ENCODE measurements at regions not wholly inside any gene's neighbourhood (a gene's known extent, or its start where the extent isn't known, plus 50 kb on each side); places are given as distances from the start of the nearest gene placed in this dataset.

DNA sequence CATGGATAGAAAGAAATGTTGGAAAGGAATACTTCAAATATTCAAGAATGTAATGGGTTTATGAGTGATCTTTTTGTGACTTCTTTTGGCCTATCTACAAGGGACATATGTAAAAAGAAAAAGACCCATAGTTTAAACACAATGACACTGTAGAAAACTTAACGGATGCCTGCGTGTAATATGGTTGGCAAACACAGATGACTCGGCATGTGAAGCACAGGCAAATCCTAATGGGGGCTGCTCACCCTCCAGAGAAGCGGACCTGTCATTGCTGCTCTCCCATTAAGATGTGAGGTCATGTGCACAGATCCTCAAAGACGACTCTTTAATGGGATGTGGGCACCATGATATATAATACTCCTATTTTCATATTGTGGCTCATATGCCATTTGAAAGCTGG, 366.6 kb upstream of the TMEM132C start:
- DNase-seq (ENCODE audit: low read depth in 1 of 2, low spot score in 1 of 2), result no peak
- Histone ChIP-seq H3K27me3 (ENCODE audit: insufficient read depth, poor library complexity, severe bottlenecking) (no peaks in the 10 kb centered on the region), H3K4me3 (replicated peaks; ENCODE audit: insufficient read depth, low read length) (no peak overlapping the region), H3K27ac (replicated peaks) (no peak overlapping the region)
- no peak for TF ChIP-seq POLR2AphosphoS5 (IDR thresholded peaks at IDR 0.05; ENCODE audit: low read depth)

DNA sequence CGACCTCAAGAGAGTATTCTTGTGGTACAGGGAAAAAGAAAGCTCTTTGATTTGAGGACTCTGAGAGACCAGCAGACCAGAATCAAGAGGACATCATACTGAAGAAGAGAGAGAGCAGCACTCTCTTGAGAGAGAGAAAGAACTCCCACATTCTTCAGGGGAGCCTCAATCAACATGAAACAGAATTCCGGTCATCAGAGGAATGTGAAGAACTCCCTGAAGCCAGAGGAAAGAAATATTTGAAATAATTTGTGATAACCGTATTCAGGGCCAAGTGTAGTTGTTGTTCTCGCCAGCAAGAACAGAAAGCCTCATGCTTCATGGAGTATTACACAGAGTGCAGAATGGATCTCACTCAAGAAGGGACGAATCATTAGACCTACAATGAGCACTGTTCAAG, 363.8 kb upstream of the TMEM132C start:
- Histone ChIP-seq H3K4me3 (replicated peaks; ENCODE audit: insufficient read depth, low read length) (no peak overlapping the region), H3K27me3 (ENCODE audit: insufficient read depth, poor library complexity, severe bottlenecking) (no peaks in the 10 kb centered on the region), H3K27ac (replicated peaks) (no peak overlapping the region)
- DNase-seq (ENCODE audit: low read depth in 1 of 2, low spot score in 1 of 2), result no peak
- TF ChIP-seq, protein P1, sequence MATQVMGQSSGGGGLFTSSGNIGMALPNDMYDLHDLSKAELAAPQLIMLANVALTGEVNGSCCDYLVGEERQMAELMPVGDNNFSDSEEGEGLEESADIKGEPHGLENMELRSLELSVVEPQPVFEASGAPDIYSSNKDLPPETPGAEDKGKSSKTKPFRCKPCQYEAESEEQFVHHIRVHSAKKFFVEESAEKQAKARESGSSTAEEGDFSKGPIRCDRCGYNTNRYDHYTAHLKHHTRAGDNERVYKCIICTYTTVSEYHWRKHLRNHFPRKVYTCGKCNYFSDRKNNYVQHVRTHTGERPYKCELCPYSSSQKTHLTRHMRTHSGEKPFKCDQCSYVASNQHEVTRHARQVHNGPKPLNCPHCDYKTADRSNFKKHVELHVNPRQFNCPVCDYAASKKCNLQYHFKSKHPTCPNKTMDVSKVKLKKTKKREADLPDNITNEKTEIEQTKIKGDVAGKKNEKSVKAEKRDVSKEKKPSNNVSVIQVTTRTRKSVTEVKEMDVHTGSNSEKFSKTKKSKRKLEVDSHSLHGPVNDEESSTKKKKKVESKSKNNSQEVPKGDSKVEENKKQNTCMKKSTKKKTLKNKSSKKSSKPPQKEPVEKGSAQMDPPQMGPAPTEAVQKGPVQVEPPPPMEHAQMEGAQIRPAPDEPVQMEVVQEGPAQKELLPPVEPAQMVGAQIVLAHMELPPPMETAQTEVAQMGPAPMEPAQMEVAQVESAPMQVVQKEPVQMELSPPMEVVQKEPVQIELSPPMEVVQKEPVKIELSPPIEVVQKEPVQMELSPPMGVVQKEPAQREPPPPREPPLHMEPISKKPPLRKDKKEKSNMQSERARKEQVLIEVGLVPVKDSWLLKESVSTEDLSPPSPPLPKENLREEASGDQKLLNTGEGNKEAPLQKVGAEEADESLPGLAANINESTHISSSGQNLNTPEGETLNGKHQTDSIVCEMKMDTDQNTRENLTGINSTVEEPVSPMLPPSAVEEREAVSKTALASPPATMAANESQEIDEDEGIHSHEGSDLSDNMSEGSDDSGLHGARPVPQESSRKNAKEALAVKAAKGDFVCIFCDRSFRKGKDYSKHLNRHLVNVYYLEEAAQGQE (IDR thresholded peaks at IDR 0.05; ENCODE audit: insufficient replicate concordance, low read depth), result no peak
- TF ChIP-seq SPI1 (IDR thresholded peaks at IDR 0.05; ENCODE audit: borderline replicate concordance, low read depth) (no peak), POLR2AphosphoS5 (IDR thresholded peaks at IDR 0.05; ENCODE audit: low read depth) (no peak), GABPA (IDR thresholded peaks at IDR 0.05; ENCODE audit: low read depth) (no peak)
- TF ChIP-seq, protein P2, sequence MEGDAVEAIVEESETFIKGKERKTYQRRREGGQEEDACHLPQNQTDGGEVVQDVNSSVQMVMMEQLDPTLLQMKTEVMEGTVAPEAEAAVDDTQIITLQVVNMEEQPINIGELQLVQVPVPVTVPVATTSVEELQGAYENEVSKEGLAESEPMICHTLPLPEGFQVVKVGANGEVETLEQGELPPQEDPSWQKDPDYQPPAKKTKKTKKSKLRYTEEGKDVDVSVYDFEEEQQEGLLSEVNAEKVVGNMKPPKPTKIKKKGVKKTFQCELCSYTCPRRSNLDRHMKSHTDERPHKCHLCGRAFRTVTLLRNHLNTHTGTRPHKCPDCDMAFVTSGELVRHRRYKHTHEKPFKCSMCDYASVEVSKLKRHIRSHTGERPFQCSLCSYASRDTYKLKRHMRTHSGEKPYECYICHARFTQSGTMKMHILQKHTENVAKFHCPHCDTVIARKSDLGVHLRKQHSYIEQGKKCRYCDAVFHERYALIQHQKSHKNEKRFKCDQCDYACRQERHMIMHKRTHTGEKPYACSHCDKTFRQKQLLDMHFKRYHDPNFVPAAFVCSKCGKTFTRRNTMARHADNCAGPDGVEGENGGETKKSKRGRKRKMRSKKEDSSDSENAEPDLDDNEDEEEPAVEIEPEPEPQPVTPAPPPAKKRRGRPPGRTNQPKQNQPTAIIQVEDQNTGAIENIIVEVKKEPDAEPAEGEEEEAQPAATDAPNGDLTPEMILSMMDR (IDR thresholded peaks at IDR 0.05; ENCODE audit: insufficient read depth, low read length), result no peak

DNA sequence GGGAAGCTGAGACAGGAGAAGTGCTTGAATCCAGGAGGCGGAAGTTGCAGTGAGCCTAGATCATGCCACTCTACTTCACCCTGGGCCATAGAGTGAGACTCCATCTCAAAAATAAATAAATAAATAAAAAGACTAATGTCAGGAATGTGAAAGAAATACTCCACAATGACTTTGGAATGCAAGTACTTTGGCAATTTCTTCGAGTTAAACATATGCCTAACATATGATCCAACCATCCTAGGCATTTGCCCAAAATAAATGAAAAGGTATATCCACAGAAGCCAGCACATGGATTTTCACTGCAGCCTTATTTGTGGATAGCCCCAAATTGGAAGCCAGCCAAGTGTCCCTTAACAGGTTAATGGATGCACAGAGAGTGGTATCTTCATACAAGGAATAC, 357.9 kb upstream of the TMEM132C start:
- no peak for TF ChIP-seq POLR2AphosphoS5 (IDR thresholded peaks at IDR 0.05; ENCODE audit: low read depth)
- no peak for TF ChIP-seq GABPA (IDR thresholded peaks at IDR 0.05; ENCODE audit: low read depth)
- H3K27me3 ChIP-seq (ENCODE audit: insufficient read depth, poor library complexity, severe bottlenecking), result no peaks in the 10 kb centered on the region
- H3K4me3 ChIP-seq (replicated peaks; ENCODE audit: insufficient read depth, low read length), result no peak overlapping the region
- no peak for DNase-seq (ENCODE audit: low read depth in 1 of 2, low spot score in 1 of 2)
- no peak overlapping the region for H3K27ac ChIP-seq (replicated peaks)

DNA sequence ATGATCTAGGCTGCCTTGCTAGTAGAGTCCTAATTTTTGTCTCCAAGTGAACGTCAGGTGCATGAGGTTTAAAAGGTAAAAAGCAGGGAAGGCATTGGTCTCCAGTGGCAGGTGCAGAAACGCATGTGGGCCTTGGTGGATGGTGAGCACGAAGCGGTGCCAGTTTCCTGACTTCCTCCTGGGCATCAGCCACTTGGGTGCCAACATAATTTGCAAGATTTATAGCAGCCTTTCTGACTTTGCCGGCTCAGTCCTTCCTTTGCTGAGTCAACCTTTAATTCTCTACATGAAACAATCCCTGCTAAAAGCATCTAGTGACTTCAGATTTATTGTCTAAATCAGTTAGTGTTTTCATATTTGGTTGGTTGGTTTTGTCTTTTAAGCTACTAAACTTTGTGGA, 355.7 kb upstream of the TMEM132C start:
- H3K27me3 ChIP-seq (ENCODE audit: insufficient read depth, poor library complexity, severe bottlenecking), result no peaks in the 10 kb centered on the region
- no peak for TF ChIP-seq GABPA (IDR thresholded peaks at IDR 0.05; ENCODE audit: low read depth)
- no peak for DNase-seq (ENCODE audit: low read depth in 1 of 2, low spot score in 1 of 2)
- no peak overlapping the region for H3K4me3 ChIP-seq (replicated peaks; ENCODE audit: insufficient read depth, low read length)
- no peak overlapping the region for H3K27ac ChIP-seq (replicated peaks)

DNA sequence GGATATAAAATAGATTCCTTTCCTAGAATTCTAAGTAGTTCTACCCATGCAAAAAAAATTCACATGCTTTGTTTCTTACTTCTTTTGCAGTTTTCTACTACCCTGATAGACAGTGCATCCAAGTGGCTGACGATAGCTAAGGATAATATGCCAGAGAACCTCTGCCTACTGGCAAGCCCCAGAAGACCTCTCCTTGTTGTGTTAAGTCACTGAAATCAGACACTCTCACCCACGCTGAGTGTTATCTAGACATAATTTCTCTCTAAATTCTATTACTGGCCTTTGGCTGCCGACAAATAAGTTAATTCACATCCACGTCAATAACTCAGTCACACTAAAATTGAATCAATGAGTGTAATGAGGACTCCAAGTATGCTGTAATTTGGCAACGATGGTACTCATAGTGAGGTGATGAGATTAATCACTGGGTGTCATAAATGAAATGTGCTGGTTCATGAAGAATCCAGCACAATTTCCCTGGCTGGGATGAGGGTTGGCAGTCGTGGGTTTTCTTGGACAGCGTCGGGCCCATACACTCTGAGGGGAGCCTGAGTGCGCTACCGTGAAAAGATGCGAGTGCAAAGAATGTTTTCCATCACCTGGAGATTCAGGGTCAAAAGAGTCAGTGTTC, 354.8 kb upstream of the TMEM132C start:
- Histone ChIP-seq H3K4me3 (replicated peaks; ENCODE audit: insufficient read depth, low read length) (no peak overlapping the region), H3K27me3 (ENCODE audit: insufficient read depth, poor library complexity, severe bottlenecking) (no peaks in the 10 kb centered on the region), H3K27ac (replicated peaks) (no peak overlapping the region)
- no peak for DNase-seq (ENCODE audit: low read depth in 1 of 2, low spot score in 1 of 2)
- TF ChIP-seq POLR2AphosphoS5 (IDR thresholded peaks at IDR 0.05; ENCODE audit: low read depth) (no peak), SPI1 (IDR thresholded peaks at IDR 0.05; ENCODE audit: borderline replicate concordance, low read depth) (no peak), GABPA (IDR thresholded peaks at IDR 0.05; ENCODE audit: low read depth) (no peak)
- TF ChIP-seq, protein P1 (IDR thresholded peaks at IDR 0.05; ENCODE audit: insufficient replicate concordance, low read depth), result no peak
- TF ChIP-seq, protein P2 (IDR thresholded peaks at IDR 0.05; ENCODE audit: insufficient read depth, low read length), result no peak

Data from HL-60 (cell line).